MCF 10A (cell line): ENCODE measurements at regions not wholly inside any gene's neighbourhood (a gene's known extent, or its start where the extent isn't known, plus 50 kb on each side); places are given as distances from the start of the nearest gene placed in this dataset.

Experiments
- BruUV-seq: library from RNA; stranded (reverse); fragments of 400-500 nt; replicated peaks from 2 replicates; lab custom pipeline; 2021; lab: Mats Ljungman, UMichigan
- CTCF ChIA-PET: fragments of 300-600 bp; sonication (Branson Sonifier 250); formaldehyde crosslinking; extraction: SDS; loops from one replicate; lab custom pipeline; 2021; ENCODE audit warnings: antibody characterized with exemption, inconsistent platforms; lab: Yijun Ruan, JAX
- POLR2A ChIA-PET: fragments of 300-600, 350-650 bp; sonication (Branson Sonifier 250); formaldehyde crosslinking; extraction: SDS; loops from one replicate; lab custom pipeline; 2020; ENCODE audit warnings: antibody characterized with exemption, inconsistent platforms; lab: Yijun Ruan, JAX
- DNase-seq: peaks from one replicate; pipeline ENCODE4 v3.0.0-alpha.2; 2018; ENCODE audit not compliant: unreplicated experiment
- H3K27ac Mint-ChIP-seq: one replicate; pipeline ENCODE4 v1.8.0; 2022; ENCODE audit warnings: mild to moderate bottlenecking, low read depth, mixed read lengths; ENCODE audit not compliant: unreplicated experiment
- H3K27me3 Mint-ChIP-seq: one replicate; pipeline ENCODE4 v1.8.0; 2022; ENCODE audit warnings: mixed read lengths; ENCODE audit not compliant: insufficient read depth, unreplicated experiment
- H3K36me3 Mint-ChIP-seq: one replicate; pipeline ENCODE4 v1.8.0; 2022; ENCODE audit warnings: mild to moderate bottlenecking, moderate library complexity, mixed read lengths; ENCODE audit not compliant: insufficient read depth, unreplicated experiment
- H3K4me1 Mint-ChIP-seq: one replicate; pipeline ENCODE4 v1.8.0; 2022; ENCODE audit warnings: mixed read lengths; ENCODE audit not compliant: insufficient read depth, unreplicated experiment
- H3K4me3 Mint-ChIP-seq: one replicate; pipeline ENCODE4 v1.8.0; 2022; ENCODE audit warnings: mild to moderate bottlenecking, moderate library complexity, mixed read lengths; ENCODE audit not compliant: unreplicated experiment
- H3K9me3 Mint-ChIP-seq: one replicate; pipeline ENCODE4 v1.8.0; 2022; ENCODE audit warnings: mixed read lengths; ENCODE audit not compliant: unreplicated experiment
- intact Hi-C: fragments of 100-400 bp; cut with micrococcal nuclease; formaldehyde crosslinking; loops from 2 replicates; pipeline ENCODE4 v1.14.1; 2022
- TF ChIP-seq, protein P1 (sequence below): fragments of 200-600 bp; IDR thresholded peaks from one replicate; pipeline ENCODE4 v1.8.0; 2022; ENCODE audit warnings: antibody characterized with exemption, mild to moderate bottlenecking; ENCODE audit not compliant: unreplicated experiment

DNA sequence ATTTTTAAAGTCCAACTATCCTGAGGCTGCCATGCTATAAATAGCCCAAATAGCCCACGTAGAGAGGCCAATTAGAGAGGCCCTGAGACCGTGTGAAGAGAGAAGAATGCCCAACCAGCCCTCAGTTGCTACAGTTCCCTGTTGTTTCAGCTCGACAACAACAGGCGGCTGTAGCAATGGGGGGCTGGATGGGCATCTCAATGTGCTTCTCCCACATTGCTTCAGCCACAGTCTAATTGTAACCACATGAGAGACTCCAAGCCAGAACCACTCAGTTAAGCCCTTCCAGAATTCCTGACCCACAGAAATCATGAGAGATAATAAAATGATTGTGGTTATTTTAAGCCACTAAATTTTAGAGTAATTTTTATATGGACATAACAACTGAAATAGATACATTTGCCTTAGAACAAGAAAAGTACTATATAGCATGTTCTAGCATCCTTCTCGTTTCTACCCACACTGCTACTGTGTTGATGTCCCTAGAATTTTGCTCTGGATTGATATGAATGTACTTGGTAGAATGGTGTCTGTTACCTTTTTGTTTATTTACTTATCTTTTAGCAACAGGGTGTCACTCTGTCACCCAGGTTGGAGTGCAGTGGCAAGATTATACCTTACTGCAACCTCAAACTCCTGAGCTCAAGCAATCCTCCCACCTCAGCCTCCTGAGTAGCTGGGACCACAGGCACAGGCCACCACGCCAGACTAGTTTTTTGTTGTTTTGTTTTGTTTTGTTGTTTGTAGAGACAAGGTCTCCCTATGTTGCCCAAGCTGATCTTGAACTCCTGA lies 436.4 kb downstream of the BCOR start:
- Mint-ChIP-seq H3K4me3 (no peak overlapping the region), H3K4me1 (no peaks in the 10 kb centered on the region), H3K36me3 (no peaks in the 10 kb centered on the region), H3K27me3 (peaks cover 54% of the 10 kb centered on the region), H3K27ac (no peak overlapping the region), H3K9me3 (no peaks in the 10 kb centered on the region)
- no peak for DNase-seq
- no TSS peak for BruUV-seq
- POLR2A ChIA-PET: no interaction called here
- CTCF ChIA-PET: interaction anchor here (0.9 to 1.3 kb wide), 3 partner anchors 9 to 13 kb away, joined by 4 to 6 read pairs (median 4); no protein-coding TSS in a partner anchor
- intact Hi-C loops: no loop called here
- TF ChIP-seq, protein P1, sequence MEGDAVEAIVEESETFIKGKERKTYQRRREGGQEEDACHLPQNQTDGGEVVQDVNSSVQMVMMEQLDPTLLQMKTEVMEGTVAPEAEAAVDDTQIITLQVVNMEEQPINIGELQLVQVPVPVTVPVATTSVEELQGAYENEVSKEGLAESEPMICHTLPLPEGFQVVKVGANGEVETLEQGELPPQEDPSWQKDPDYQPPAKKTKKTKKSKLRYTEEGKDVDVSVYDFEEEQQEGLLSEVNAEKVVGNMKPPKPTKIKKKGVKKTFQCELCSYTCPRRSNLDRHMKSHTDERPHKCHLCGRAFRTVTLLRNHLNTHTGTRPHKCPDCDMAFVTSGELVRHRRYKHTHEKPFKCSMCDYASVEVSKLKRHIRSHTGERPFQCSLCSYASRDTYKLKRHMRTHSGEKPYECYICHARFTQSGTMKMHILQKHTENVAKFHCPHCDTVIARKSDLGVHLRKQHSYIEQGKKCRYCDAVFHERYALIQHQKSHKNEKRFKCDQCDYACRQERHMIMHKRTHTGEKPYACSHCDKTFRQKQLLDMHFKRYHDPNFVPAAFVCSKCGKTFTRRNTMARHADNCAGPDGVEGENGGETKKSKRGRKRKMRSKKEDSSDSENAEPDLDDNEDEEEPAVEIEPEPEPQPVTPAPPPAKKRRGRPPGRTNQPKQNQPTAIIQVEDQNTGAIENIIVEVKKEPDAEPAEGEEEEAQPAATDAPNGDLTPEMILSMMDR: no peak

GRCh38 chrX:39665830-39666518 lies 431.8 kb downstream of the BCOR start:
- no peak overlapping the region for H3K4me3 Mint-ChIP-seq
- H3K9me3 Mint-ChIP-seq: no peaks in the 10 kb centered on the region
- ChIA-PET CTCF (no interaction called here), POLR2A (no interaction called here)
- H3K4me1 Mint-ChIP-seq: no peaks in the 10 kb centered on the region
- peaks cover 56% of the 10 kb centered on the region for H3K27me3 Mint-ChIP-seq
- TF ChIP-seq, protein P1: no peak
- no peak overlapping the region for H3K27ac Mint-ChIP-seq
- intact Hi-C loops: no loop called here
- BruUV-seq: no TSS peak
- no peak for DNase-seq
- H3K36me3 Mint-ChIP-seq: no peaks in the 10 kb centered on the region

- no peak overlapping the region for H3K27ac Mint-ChIP-seq
- TF ChIP-seq, protein P1: no peak
- no peaks in the 10 kb centered on the region for H3K4me1 Mint-ChIP-seq
- no peaks in the 10 kb centered on the region for H3K36me3 Mint-ChIP-seq
- no peak for DNase-seq
- ChIA-PET POLR2A (no interaction called here), CTCF (interaction anchor here (0.6 kb wide), 2 partner anchors 60 to 593 kb away, joined by 3 to 4 read pairs; no protein-coding TSS in a partner anchor)
- H3K9me3 Mint-ChIP-seq: no peaks in the 10 kb centered on the region
- peaks cover 57% of the 10 kb centered on the region for H3K27me3 Mint-ChIP-seq
- no TSS peak for BruUV-seq
- no peak overlapping the region for H3K4me3 Mint-ChIP-seq
- intact Hi-C loops: no loop called here
Measured at GRCh38 chrX:39667191-39667590, 430.6 kb downstream of the BCOR start.

DNA sequence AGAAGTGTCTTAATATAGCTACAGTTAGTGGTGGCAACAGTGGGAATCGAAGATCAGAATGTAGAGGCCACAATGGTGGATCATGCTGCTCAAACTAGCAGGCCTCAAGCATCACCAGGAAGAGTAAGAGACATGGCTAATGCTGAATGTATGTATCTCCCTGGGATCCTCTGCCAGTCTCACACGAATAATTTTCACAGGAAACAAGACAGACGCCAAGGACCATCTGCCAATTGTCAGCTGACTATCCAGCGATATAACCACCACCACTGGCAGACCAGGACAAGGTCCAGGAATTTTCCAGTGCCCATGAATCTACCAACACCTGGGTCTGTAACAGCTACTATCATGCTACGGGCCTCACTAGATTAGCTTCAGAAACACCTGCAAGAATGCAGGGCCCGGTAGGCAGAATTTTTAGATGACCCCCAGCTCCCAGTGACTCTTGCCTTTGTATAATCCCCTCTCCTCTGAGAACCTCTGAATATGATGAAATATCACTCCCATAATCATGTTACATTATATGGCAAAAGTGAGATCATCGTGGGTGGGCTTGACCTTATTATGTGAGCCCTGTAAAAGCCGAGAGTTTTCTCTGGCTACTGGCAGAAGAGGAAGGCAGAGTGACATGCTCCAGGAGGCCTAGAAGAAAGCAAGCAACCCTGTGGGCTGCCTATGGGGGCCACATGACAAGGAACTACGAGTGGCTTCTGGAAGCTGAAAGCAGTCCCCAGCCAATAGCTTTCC lies 429.8 kb downstream of the BCOR start:
- Mint-ChIP-seq H3K27ac (no peak overlapping the region), H3K4me1 (no peaks in the 10 kb centered on the region), H3K36me3 (no peaks in the 10 kb centered on the region), H3K27me3 (peaks cover 64% of the 10 kb centered on the region), H3K4me3 (no peak overlapping the region), H3K9me3 (no peaks in the 10 kb centered on the region)
- no peak for DNase-seq
- intact Hi-C loops: no loop called here
- no TSS peak for BruUV-seq
- ChIA-PET POLR2A (no interaction called here), CTCF (interaction anchor here (0.6 kb wide), 1 partner anchor 592 kb away, joined by 4 read pairs; no protein-coding TSS in a partner anchor)
- TF ChIP-seq, protein P1: no peak
